AG04449 (cell line): ENCODE measurements at regions not wholly inside any gene's neighbourhood (a gene's known extent, or its start where the extent isn't known, plus 50 kb on each side); places are given as distances from the start of the nearest gene placed in this dataset.

Source experiments
- CTCF ChIA-PET: fragments of 350-600 bp; formaldehyde crosslinking; extraction: SDS; loops from one replicate; lab custom pipeline; 2021; ENCODE audit warnings: antibody characterized with exemption; lab: Yijun Ruan, JAX
- POLR2A ChIA-PET: fragments of 400-600, 350-600 bp; formaldehyde crosslinking; extraction: SDS; loops from one replicate; lab custom pipeline; 2020; ENCODE audit warnings: antibody characterized with exemption, inconsistent platforms; lab: Yijun Ruan, JAX
- DNase-seq: peaks from one replicate; pipeline ENCODE4 v3.0.0-alpha.2; 2010; ENCODE audit warnings: low read depth, low spot score
- H3K4me3 ChIP-seq: 2 replicates; pipeline ENCODE4 v1.5.1; 2011; ENCODE audit warnings: low read depth, mild to moderate bottlenecking, control low read depth, low read length
- TF ChIP-seq, protein P1 (sequence below): IDR thresholded peaks from one replicate; pipeline ENCODE4 v1.5.1; 2011; ENCODE audit warnings: mild to moderate bottlenecking, moderate library complexity, low read length, control low read depth, inconsistent platforms; ENCODE audit not compliant: insufficient read depth; ENCODE audit errors: missing control alignments

DNA sequence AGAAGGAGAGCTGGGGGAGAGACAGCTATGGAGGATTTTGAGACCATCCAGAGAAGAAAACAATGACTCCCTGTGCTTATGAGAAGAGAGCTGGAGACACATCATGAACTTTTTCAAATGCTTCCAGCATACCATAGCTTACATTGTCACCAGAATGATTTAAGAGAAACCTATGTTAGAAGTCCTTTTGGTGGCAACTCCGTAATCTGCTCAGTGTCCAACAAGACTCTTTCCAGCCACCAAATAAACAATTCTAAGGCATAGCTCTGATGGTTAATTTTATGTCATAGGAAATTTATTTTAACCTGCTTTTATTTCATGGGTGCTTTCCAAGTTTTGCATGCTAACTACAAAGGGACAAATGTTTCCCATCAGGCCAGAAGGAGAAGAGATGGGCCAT lies 200.3 kb upstream of the MCTP2 start:
- CTCF ChIA-PET, result interaction anchor here (0.8 kb wide), 1 partner anchor 89 kb away, joined by 4 read pairs; no protein-coding TSS in a partner anchor
- H3K4me3 ChIP-seq, result no peak overlapping the region
- POLR2A ChIA-PET, result no interaction called here
- TF ChIP-seq, protein P1, sequence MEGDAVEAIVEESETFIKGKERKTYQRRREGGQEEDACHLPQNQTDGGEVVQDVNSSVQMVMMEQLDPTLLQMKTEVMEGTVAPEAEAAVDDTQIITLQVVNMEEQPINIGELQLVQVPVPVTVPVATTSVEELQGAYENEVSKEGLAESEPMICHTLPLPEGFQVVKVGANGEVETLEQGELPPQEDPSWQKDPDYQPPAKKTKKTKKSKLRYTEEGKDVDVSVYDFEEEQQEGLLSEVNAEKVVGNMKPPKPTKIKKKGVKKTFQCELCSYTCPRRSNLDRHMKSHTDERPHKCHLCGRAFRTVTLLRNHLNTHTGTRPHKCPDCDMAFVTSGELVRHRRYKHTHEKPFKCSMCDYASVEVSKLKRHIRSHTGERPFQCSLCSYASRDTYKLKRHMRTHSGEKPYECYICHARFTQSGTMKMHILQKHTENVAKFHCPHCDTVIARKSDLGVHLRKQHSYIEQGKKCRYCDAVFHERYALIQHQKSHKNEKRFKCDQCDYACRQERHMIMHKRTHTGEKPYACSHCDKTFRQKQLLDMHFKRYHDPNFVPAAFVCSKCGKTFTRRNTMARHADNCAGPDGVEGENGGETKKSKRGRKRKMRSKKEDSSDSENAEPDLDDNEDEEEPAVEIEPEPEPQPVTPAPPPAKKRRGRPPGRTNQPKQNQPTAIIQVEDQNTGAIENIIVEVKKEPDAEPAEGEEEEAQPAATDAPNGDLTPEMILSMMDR, result no peak
- DNase-seq, result no peak

DNA sequence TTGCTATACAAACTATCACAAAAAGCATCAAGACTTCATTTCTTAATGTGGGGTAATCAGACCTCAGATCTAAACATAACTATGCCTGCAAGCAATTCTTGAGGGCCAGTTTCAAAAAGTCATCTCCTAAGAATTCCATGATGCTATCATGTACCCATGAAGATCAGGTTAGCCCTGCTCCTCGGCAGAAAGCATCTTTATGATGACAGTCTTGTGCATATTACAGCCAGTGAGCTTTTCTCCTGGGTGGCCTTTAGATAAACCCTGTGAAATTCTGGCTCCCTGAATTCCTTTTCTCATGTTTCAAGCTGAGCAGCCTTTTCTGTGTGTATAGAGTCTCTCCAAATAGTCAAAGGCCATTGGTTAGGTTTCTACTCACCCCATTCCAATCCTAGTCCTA lies 201.9 kb upstream of the MCTP2 start:
- DNase-seq, result peak; percentile 79
- CTCF ChIA-PET, result interaction anchor here (1.2 kb wide), 2 partner anchors 62 to 70 kb away, joined by 3 read pairs; no protein-coding TSS in a partner anchor
- TF ChIP-seq, protein P1, result no peak
- POLR2A ChIA-PET, result interaction anchor here (1.0 kb wide), 1 partner anchor 11 kb away, joined by 4 read pairs; no protein-coding TSS in a partner anchor
- H3K4me3 ChIP-seq, result no peak overlapping the region

DNA sequence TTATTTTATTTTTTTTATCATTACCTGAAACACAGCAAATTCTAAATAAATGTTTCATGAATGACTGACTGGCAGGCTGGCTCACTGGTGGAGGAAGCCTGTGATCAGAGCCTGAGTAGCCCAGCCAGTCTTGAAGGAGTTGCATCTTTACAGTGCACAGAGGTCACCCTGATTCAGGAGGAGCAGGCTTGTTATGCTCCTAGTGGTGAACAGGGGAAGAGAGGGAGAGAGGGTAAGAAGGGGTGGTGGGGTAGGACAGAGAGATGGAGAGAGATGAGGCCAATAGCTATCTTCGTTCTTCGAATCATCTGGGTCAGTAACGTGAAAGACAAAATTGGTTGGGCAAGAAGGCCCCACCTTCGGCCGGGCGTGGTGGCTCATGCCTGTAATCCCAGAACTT lies 202.6 kb upstream of the MCTP2 start:
- CTCF ChIA-PET, result no interaction called here
- TF ChIP-seq, protein P1, result no peak
- POLR2A ChIA-PET, result no interaction called here
- no peak for DNase-seq
- H3K4me3 ChIP-seq, result no peak overlapping the region

DNA sequence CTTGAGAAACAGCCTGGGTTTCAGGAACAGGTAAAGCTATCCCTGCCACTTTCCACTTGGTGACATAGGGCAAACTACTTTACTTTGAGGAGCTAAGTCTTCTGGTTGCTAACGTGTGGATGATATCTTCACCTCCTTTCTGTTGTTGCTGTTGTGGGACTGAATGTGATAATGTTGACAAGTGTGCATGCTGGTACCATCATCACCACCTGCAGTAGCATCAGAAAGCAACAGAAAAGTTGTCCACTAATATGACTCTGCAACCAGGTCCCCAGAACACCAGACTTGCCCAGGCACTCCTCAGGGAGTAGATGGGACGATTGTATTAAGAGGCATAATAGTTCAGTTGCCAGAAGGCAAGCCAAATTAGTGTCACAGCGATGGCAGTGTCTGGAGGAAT lies 203.2 kb upstream of the MCTP2 start:
- no peak for DNase-seq
- no peak overlapping the region for H3K4me3 ChIP-seq
- TF ChIP-seq, protein P1, result no peak
- ChIA-PET POLR2A (no interaction called here), CTCF (interaction anchor here (0.7 to 0.9 kb wide), 2 partner anchors 12 to 31 kb away, joined by 3 read pairs; no protein-coding TSS in a partner anchor)

DNA sequence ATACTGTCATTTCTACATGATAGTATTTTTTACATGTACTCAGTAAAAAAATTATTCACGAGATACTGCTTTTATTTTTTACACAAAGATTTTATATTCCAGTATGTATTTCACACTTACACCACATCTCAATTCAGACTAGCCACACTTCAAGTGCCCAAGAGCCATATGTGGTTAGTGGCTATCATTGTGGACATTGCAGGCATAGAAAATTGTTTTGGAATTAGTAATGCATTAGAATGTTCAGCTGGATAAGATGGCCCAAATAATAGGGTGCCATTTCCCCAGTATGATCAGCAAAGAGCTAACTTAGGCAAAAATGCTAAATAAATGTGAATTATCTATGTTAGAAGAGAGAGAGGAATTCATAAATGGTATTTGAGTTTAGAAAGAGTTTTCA lies 203.8 kb upstream of the MCTP2 start:
- TF ChIP-seq, protein P1, result no peak
- ChIA-PET POLR2A (no interaction called here), CTCF (interaction anchor here (0.7 to 0.9 kb wide), 2 partner anchors 11 to 31 kb away, joined by 3 read pairs; no protein-coding TSS in a partner anchor)
- no peak for DNase-seq
- H3K4me3 ChIP-seq, result no peak overlapping the region

DNA sequence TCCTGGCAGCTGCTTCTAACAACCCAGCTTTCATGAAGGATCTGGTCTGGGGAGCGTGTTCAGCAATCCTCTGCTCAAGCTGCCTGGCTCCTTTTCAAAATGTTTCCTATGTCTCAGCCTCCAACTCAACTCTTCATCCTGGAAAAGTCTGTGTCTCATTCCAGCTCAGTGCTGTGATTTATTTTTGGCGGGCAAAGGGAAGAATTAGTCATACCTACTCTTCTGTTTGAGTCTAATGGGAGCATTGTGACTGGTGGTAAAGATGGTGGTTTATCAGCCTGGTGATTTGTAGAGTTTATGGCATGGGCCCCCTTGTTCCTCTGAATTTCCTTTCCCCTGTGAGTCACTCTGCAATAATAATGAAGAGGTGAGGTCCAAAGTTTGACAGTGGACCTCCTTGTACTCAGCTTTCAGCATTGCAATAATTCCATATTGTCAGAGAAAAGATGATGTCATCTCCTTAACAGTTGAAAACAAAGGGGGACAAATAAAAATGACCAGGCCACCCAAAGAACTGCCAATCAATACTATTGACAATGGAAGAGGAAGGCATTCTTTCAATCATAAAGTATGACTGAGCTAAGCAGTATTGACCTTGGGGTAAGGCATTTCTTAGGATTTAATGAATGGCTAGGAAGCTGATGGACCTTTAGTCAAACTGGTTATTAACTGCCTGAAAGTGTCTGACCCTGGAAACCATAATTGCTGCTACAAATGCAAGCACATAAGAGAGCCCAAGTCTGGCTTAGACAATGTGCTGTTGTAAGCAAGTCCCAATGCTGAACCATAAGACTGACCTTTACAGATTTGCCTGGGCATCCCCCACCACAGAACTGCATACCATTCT lies 204.7 kb upstream of the MCTP2 start:
- TF ChIP-seq, protein P1, result no peak
- DNase-seq, result peak; percentile 47
- ChIA-PET CTCF (interaction anchor here (0.8 kb wide), 2 partner anchors 29 to 93 kb away, joined by 3 to 4 read pairs; no protein-coding TSS in a partner anchor), POLR2A (no interaction called here)
- H3K4me3 ChIP-seq, result no peak overlapping the region
